C4-2B (cell line): ENCODE measurements at regions not wholly inside any gene's neighbourhood (a gene's known extent, or its start where the extent isn't known, plus 50 kb on each side); places are given as distances from the start of the nearest gene placed in this dataset.

ENCODE experiments used
- H3K27ac ChIP-seq: fragments of 450-650 bp; 2 replicates; pipeline ENCODE4 v1.5.1; 2017
- CTCF ChIP-seq: fragments of 450-650 bp; conservative IDR thresholded peaks from 2 replicates; pipeline ENCODE4 v1.5.1; 2017; ENCODE audit warnings: mild to moderate bottlenecking
- ZFX ChIP-seq: fragments of 450-650 bp; IDR thresholded peaks from 2 replicates; pipeline ENCODE4 v1.6.1; 2017

GRCh38 chr12:98431089-98431488, 84.3 kb upstream of the TMPO start:
- no peak overlapping the region for H3K27ac ChIP-seq
- TF ChIP-seq ZFX (no peak), CTCF (no peak)

DNA sequence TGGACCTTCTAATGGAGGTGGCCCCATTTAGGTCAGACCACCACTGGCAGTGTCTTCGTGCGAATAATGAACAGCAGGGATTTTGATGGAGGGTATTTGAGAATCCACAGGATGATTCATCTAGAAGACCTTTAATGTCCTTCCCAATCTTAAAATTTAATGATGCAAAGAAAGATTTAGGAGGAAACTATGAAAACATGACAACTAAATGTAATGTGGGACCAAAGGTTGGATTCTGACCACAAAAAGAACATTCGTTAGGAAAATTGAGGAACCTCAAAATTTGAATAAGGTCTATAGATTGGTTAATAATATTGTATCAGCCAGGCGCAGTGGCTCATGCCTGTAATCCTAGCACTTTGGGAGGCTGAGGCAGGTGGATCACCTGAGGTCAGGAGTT, 78.2 kb upstream of the TMPO start:
- TF ChIP-seq CTCF = no peak
- no peak for TF ChIP-seq ZFX
- no peak overlapping the region for H3K27ac ChIP-seq

- no peak overlapping the region for H3K27ac ChIP-seq
- no peak for TF ChIP-seq ZFX
- no peak for TF ChIP-seq CTCF
Observed at GRCh38 chr12:98437806-98438595, 77.4 kb upstream of the TMPO start.

GRCh38 chr12:98438656-98439230, 76.6 kb upstream of the TMPO start:
- TF ChIP-seq ZFX = no peak
- no peak overlapping the region for H3K27ac ChIP-seq

DNA sequence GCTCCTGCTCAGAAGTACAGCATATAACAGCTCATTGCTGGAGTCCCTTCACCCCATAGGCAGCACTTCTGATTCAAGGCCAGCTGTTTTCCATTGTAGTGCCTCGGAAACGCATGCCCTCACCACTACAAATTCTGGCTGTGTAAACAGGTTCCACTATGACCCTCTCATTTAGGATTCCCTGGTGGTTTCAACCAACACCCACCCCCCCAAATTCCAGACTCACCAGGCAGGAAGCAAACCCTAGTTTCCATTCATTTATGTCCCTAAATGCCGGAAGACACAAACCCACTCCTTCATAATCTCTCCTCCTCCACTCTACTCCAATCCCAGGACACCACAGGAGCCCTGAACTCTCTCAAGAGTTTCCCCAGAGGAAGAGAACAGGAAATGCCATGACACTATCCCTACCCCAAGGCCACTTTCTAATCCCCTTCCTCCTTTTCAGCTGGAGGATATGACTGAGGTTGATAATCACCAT, 75.9 kb upstream of the TMPO start:
- TF ChIP-seq ZFX (no peak), CTCF (no peak)
- H3K27ac ChIP-seq = no peak overlapping the region

DNA sequence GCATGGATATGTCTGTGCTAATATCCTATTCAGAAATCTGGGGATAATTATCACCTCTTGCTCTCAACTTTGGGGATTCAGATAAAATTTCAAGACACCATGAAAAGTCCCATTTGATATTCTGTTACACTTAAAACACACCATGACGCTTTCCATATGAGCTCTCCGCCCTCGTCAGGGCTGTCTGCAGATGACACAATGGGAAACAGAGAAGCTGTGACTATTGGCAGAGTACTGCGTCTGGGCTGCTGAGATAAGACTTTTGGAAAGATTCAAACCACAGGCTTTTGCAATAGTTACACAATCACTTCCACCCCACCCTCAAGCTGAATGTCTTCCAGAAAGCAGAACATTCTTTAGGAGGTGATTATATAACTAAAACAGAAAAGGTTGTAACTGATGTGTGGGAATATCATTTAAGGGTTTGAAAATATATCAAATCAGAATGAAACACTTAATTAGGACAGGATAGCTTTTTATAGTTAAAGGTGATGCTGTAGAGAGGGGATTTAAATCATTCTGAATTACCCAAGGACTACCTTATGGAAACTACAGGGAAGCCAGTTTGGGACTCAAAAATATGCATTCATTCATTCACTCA, 75.3 kb upstream of the TMPO start:
- no peak overlapping the region for H3K27ac ChIP-seq
- no peak for TF ChIP-seq CTCF
- TF ChIP-seq ZFX = no peak

- H3K27ac ChIP-seq = no peak overlapping the region
- TF ChIP-seq ZFX (no peak), CTCF (no peak)
Observed at GRCh38 chr12:98446060-98446459, 69.3 kb upstream of the TMPO start.
